Parathyroid adenoma (tissue), 2 donors: ENCODE measurements at regions not wholly inside any gene's neighbourhood (a gene's known extent, or its start where the extent isn't known, plus 50 kb on each side); places are given as distances from the start of the nearest gene placed in this dataset.

Experiments used
- H2AFZ ChIP-seq: fragments of 300-600 bp; sonication (generic); one replicate; pipeline ENCODE4 v1.7.0; 2017; ENCODE audit warnings: antibody characterized with exemption, mild to moderate bottlenecking
- H3K27ac ChIP-seq: fragments of 300-600 bp; sonication (generic); one replicate; pipeline ENCODE4 v1.7.0; 2017
- H3K27me3 ChIP-seq: fragments of 300-600 bp; sonication (generic); one replicate; pipeline ENCODE4 v1.7.0; 2017; ENCODE audit warnings: low read length; ENCODE audit not compliant: control insufficient read depth, insufficient read depth
- H3K36me3 ChIP-seq: fragments of 300-600 bp; sonication (generic); one replicate; pipeline ENCODE4 v1.7.0; 2017; ENCODE audit warnings: low read length; ENCODE audit not compliant: control insufficient read depth, insufficient read depth
- H3K4me1 ChIP-seq: fragments of 300-600 bp; sonication (generic); one replicate; pipeline ENCODE4 v1.7.0; 2017; ENCODE audit warnings: control low read depth
- H3K4me2 ChIP-seq: fragments of 300-600 bp; sonication (generic); one replicate; pipeline ENCODE4 v1.7.0; 2017; ENCODE audit warnings: low read length
- H3K4me3 ChIP-seq: fragments of 300-600 bp; sonication (generic); one replicate; pipeline ENCODE4 v1.7.0; 2017; ENCODE audit warnings: low read depth, low read length
- H3K79me2 ChIP-seq: fragments of 300-600 bp; sonication (generic); one replicate; pipeline ENCODE4 v1.7.0; 2017; ENCODE audit warnings: control low read depth
- H3K9ac ChIP-seq: fragments of 300-600 bp; sonication (generic); one replicate; pipeline ENCODE4 v1.7.0; 2017; ENCODE audit warnings: mild to moderate bottlenecking
- H3K9me3 ChIP-seq: fragments of 300-600 bp; sonication (generic); one replicate; pipeline ENCODE4 v1.7.0; 2017; ENCODE audit warnings: low read length; ENCODE audit not compliant: control insufficient read depth
- TF ChIP-seq, protein P1 (sequence below): fragments of 300-600 bp; sonication (generic); IDR thresholded peaks from one replicate; pipeline ENCODE4 v1.7.0; 2017; ENCODE audit warnings: antibody characterized with exemption, mild to moderate bottlenecking
- donor health status: primary hyperparathyroidism.

- Histone ChIP-seq H3K36me3 (no peaks in the 10 kb centered on the region), H3K9me3 (no peaks in the 10 kb centered on the region)
- TF ChIP-seq, protein P1, sequence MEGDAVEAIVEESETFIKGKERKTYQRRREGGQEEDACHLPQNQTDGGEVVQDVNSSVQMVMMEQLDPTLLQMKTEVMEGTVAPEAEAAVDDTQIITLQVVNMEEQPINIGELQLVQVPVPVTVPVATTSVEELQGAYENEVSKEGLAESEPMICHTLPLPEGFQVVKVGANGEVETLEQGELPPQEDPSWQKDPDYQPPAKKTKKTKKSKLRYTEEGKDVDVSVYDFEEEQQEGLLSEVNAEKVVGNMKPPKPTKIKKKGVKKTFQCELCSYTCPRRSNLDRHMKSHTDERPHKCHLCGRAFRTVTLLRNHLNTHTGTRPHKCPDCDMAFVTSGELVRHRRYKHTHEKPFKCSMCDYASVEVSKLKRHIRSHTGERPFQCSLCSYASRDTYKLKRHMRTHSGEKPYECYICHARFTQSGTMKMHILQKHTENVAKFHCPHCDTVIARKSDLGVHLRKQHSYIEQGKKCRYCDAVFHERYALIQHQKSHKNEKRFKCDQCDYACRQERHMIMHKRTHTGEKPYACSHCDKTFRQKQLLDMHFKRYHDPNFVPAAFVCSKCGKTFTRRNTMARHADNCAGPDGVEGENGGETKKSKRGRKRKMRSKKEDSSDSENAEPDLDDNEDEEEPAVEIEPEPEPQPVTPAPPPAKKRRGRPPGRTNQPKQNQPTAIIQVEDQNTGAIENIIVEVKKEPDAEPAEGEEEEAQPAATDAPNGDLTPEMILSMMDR: no peak
Observed at GRCh38 chr1:198948895-198949659, 310.2 kb downstream of the PTPRC start.

DNA sequence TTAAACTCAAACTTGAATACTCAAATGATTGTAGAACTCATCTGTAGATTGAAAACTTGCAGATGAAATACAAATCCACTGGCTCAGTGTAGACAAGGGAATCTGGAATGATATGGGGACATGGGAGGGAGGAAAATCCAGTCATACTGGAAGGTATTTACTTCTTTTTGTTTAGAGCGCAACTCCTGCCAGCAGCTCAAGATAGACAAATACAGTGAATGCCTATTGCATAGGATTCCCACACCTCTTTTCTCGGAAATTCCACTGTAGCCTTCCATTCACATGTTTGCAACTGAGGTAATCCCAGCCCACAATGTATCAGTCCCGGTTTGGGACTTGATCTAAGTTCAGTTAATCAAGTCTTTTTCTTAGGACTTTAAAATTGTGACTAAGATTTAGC lies 311.2 kb downstream of the PTPRC start:
- H2AFZ ChIP-seq: no peak overlapping the region
- H3K4me1 ChIP-seq: no peaks in the 10 kb centered on the region
- no peak overlapping the region for H3K4me2 ChIP-seq
- no peaks in the 10 kb centered on the region for H3K79me2 ChIP-seq
- H3K27ac ChIP-seq: no peak overlapping the region
- no peaks in the 10 kb centered on the region for H3K27me3 ChIP-seq
- no peaks in the 10 kb centered on the region for H3K36me3 ChIP-seq
- no peak overlapping the region for H3K9ac ChIP-seq
- no peak overlapping the region for H3K4me3 ChIP-seq
- TF ChIP-seq, protein P1: no peak
- H3K9me3 ChIP-seq: no peaks in the 10 kb centered on the region

More at GRCh38 chr1:198948895-198949659, 310.2 kb downstream of the PTPRC start:
- Histone ChIP-seq H3K27ac (no peak overlapping the region), H3K27me3 (no peaks in the 10 kb centered on the region), H2AFZ (no peak overlapping the region), H3K4me2 (no peak overlapping the region), H3K9ac (no peak overlapping the region), H3K4me1 (no peaks in the 10 kb centered on the region), H3K79me2 (no peaks in the 10 kb centered on the region), H3K4me3 (no peak overlapping the region)

GRCh38 chr1:198955085-198955484 lies 316.2 kb downstream of the PTPRC start:
- Histone ChIP-seq H3K27ac (no peak overlapping the region), H3K79me2 (no peaks in the 10 kb centered on the region), H3K4me3 (no peak overlapping the region), H3K36me3 (no peaks in the 10 kb centered on the region), H3K9ac (no peak overlapping the region), H2AFZ (no peak overlapping the region), H3K4me2 (no peak overlapping the region), H3K4me1 (no peaks in the 10 kb centered on the region), H3K27me3 (no peaks in the 10 kb centered on the region), H3K9me3 (no peaks in the 10 kb centered on the region)
- TF ChIP-seq, protein P1: no peak

DNA sequence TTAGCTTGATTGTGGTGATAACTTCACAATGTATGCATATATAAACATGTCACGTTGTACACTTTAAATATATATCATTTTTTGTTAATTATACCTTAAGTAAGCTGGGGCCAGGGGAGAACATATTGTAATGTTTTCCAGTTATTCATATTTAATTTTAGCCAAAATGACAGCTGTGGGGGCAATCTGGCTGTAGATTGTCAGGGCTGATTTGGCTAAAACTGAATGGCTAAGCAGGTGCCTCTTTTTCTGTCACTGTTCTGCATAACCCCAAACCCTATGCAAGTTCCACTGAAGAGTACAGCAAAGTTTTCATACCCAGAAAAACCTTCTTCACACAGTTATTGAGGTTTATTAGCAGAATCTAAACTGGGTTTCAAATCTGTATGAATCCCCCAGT lies 318.2 kb downstream of the PTPRC start:
- Histone ChIP-seq H3K27me3 (no peaks in the 10 kb centered on the region), H3K9me3 (no peaks in the 10 kb centered on the region), H3K27ac (no peak overlapping the region), H3K79me2 (no peaks in the 10 kb centered on the region), H3K4me1 (no peaks in the 10 kb centered on the region), H2AFZ (no peak overlapping the region), H3K4me3 (no peak overlapping the region), H3K9ac (no peak overlapping the region), H3K36me3 (no peaks in the 10 kb centered on the region), H3K4me2 (no peak overlapping the region)
- TF ChIP-seq, protein P1: no peak

GRCh38 chr1:198959032-198959431 lies 320.2 kb downstream of the PTPRC start:
- H3K27ac ChIP-seq: no peak overlapping the region
- H3K4me3 ChIP-seq: no peak overlapping the region
- no peak overlapping the region for H3K9ac ChIP-seq
- H3K27me3 ChIP-seq: no peaks in the 10 kb centered on the region
- TF ChIP-seq, protein P1: no peak
- H3K79me2 ChIP-seq: no peaks in the 10 kb centered on the region
- no peaks in the 10 kb centered on the region for H3K36me3 ChIP-seq
- no peaks in the 10 kb centered on the region for H3K4me1 ChIP-seq
- no peak overlapping the region for H2AFZ ChIP-seq
- H3K9me3 ChIP-seq: no peaks in the 10 kb centered on the region
- no peak overlapping the region for H3K4me2 ChIP-seq
